ENCODE measurements at regions not wholly inside any gene's neighbourhood (a gene's known extent, or its start where the extent isn't known, plus 50 kb on each side); places are given as distances from the start of the nearest gene placed in this dataset.

DNA sequence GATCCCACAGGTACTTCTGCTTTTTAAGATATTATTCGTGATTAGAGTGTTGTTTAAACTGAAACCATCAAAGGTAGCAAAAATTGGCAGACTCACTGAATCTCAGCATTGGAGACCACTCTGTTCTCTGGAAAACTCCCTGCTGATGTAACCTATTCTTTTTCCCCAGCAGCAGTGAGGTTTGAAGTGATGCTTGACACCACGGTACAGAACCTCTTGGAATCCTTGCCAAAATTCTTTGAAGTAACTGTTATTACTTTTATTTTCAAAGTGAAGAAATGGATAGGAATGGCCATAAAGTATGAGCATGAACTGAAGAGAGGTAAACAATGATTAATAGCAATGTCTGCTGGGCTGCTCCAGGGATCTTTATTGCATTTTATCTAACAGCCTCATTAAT lies 66.4 kb upstream of the KL start:
- Mint-ChIP-seq H3K27ac (no peak overlapping the region), H3K27me3 (peaks cover 2% of the 10 kb centered on the region), H3K4me1 (no peaks in the 10 kb centered on the region), H3K9me3 (ENCODE audit: low read depth) (no peaks in the 10 kb centered on the region), H3K4me3 (no peak overlapping the region), H3K36me3 (ENCODE audit: low read depth) (no peaks in the 10 kb centered on the region)
- POLR2A ChIA-PET = no interaction called here
- DNase-seq (no peak), ATAC-seq (no peak)
- intact Hi-C loops (cut with DNase I, micrococcal nuclease) = no loop called here
- CTCF ChIA-PET = no interaction called here

DNA sequence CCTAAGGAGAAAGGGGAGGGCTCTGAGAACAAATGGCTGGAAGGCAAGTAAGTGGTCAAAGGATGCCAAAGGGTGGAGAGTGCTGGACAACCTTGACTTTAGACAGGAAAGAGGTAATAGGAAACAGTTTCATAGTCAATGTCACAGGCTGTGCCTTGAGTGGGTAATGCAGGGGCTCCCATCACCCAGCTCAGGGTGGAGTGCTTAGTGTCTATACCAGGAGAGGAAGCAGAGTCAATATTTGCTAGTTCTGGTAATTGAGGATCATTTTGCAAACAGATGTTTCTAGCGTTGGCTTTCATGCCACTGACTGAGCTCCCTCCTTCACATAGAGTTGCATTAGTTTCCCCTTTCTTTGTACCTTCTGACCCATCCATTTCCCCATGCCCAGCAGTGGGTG lies 64.6 kb upstream of the KL start:
- POLR2A ChIA-PET = no interaction called here
- H3K27ac Mint-ChIP-seq = no peak overlapping the region
- H3K4me3 Mint-ChIP-seq = no peak overlapping the region

DNA sequence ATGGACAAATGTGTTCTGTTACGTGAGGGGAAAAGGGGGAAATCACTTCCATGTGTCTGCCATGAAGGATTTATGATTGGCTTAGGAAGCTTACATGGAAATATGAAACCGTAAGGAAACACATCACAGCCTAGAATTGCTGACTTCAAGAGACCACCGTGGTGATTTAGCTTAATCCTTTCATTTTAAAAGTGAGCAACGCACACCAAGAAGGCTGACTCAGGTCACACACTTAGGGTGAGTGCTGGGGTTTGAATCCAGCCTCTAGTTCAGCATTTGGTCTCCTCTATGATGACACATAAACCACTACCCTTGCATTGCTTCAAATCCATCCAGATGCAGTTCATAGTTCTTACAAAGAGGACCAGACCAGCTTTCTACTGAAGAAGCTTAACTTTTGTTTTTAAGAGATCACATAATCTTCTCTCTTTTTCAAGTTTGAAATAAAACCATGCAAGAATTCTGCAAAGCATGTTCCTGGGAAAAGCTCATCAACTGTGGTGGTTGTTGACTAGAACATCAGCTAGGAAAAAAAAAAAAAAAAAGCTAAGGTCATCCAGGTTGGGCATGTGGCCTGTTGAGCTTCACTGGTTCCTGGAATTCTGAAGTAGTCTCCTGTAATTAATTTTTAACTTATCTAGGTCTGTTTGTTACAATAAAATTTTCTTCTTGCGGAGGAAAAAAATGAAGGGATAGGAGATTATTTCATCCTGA lies 60.2 kb upstream of the KL start:
- intact Hi-C loops (cut with DNase I, micrococcal nuclease) = no loop called here
- Mint-ChIP-seq H3K27ac (no peak overlapping the region), H3K4me3 (no peak overlapping the region), H3K4me1 (no peaks in the 10 kb centered on the region), H3K9me3 (ENCODE audit: low read depth) (no peaks in the 10 kb centered on the region), H3K27me3 (peaks cover 4% of the 10 kb centered on the region), H3K36me3 (ENCODE audit: low read depth) (no peaks in the 10 kb centered on the region)
- CTCF ChIA-PET = no interaction called here
- no peak for ATAC-seq
- POLR2A ChIA-PET = interaction anchor here (0.5 kb wide), 1 partner anchor 112 kb away, joined by 3 read pairs; no protein-coding TSS in a partner anchor
- no peak for DNase-seq

More for the DNA sequence above, 64.6 kb upstream of the KL start:
- Mint-ChIP-seq H3K4me1 (no peaks in the 10 kb centered on the region), H3K36me3 (ENCODE audit: low read depth) (no peaks in the 10 kb centered on the region), H3K9me3 (ENCODE audit: low read depth) (no peaks in the 10 kb centered on the region), H3K27me3 (peaks cover 2% of the 10 kb centered on the region)
- CTCF ChIA-PET = no interaction called here
- DNase-seq (no peak), ATAC-seq (no peak)
- intact Hi-C loops (cut with DNase I, micrococcal nuclease) = no loop called here

DNA sequence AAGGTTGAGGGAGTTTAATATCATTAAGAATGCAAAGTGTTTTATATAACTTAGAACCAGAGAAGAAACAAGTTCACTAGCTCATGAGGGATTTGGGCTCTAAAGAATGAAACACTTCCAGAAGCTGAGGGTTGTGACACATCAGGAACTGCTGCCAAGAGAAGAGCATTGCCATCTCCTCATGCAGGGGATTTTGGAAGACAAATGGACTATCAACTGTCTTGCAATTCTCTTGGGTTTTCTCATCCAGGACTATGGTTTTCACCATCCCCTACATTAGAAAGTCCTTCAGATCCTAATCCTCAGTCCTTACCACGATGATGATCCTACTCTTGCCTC lies 59.7 kb upstream of the KL start:
- Mint-ChIP-seq H3K27ac (no peak overlapping the region), H3K9me3 (ENCODE audit: low read depth) (no peaks in the 10 kb centered on the region), H3K27me3 (peaks cover 4% of the 10 kb centered on the region), H3K36me3 (ENCODE audit: low read depth) (no peaks in the 10 kb centered on the region), H3K4me3 (no peak overlapping the region), H3K4me1 (no peaks in the 10 kb centered on the region)
- DNase-seq = no peak
- intact Hi-C loops (cut with DNase I, micrococcal nuclease) = no loop called here
- ATAC-seq = no peak
- POLR2A ChIA-PET = no interaction called here
- CTCF ChIA-PET = no interaction called here

DNA sequence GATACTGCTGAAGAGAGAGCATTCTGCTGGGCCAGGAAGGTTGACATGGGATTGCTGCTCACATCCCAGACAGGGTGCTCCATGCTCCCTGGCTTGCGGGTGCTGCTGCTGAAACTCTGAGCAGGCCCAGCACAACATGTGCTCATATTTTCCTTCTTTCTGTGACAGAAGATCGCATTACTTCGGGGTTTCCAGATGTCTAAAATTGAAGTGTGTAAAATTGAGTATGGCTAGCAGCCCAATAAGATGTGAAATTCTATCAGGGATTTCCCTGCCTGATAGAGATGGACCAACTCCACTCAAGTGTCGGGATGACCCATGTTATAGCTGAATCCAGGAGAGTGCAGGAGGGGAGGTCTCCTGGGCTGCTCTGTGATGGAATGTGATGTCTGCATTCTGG lies 55.6 kb upstream of the KL start:
- Mint-ChIP-seq H3K9me3 (ENCODE audit: low read depth) (no peaks in the 10 kb centered on the region), H3K4me3 (no peak overlapping the region), H3K36me3 (ENCODE audit: low read depth) (no peaks in the 10 kb centered on the region), H3K4me1 (no peaks in the 10 kb centered on the region), H3K27me3 (peaks cover 6% of the 10 kb centered on the region), H3K27ac (no peak overlapping the region)
- CTCF ChIA-PET = no interaction called here
- POLR2A ChIA-PET = no interaction called here
- DNase-seq (no peak), ATAC-seq (no peak)
- intact Hi-C loops (cut with DNase I, micrococcal nuclease) = no loop called here

DNA sequence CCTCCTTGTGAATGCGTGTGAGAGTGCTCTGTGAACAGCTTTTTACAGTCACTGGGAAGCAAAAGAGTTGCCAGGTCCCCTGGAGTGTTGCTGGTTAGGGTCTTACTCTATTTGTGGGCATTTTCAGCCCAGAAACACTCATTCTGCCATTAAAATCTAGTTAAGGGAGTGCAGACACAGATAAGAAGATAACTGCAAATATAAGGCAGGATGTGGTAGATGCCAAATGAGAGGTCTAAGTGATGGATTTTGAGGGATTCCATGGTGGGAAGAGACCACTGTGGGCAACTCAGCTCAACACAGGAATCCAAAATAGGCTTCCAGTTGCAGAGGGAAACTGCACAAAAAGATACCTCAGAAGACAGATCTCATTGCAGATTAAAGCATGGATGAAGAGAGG lies 54.5 kb upstream of the KL start:
- peaks cover 6% of the 10 kb centered on the region for H3K27me3 Mint-ChIP-seq
- H3K9me3 Mint-ChIP-seq (ENCODE audit: low read depth) = no peaks in the 10 kb centered on the region
- ChIA-PET CTCF (no interaction called here), POLR2A (no interaction called here)
- H3K36me3 Mint-ChIP-seq (ENCODE audit: low read depth) = no peaks in the 10 kb centered on the region
- no peaks in the 10 kb centered on the region for H3K4me1 Mint-ChIP-seq
- ATAC-seq = no peak
- no peak overlapping the region for H3K27ac Mint-ChIP-seq
- intact Hi-C loops (cut with DNase I, micrococcal nuclease) = no loop called here
- no peak overlapping the region for H3K4me3 Mint-ChIP-seq
- no peak for DNase-seq

DNA sequence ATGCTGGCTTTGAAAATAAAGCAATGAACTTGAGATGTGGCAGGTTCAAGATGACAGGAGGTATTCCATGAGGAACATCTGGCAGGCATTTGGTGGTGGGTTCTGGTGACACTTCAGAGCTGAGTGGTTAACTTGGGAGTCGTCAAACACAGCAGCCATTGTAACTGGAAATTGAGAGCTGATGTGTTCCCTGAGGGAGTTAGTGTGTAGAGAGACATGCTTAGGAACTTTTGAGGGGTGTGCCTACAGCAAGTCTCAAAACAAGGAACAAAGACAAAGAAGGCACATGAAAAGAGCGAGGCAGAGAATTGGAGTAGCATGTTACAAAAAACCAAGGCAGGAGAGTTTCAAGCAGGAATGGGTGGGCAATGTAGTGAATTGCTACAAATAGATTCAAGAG lies 53.9 kb upstream of the KL start:
- intact Hi-C loops (cut with DNase I, micrococcal nuclease) = no loop called here
- CTCF ChIA-PET = no interaction called here
- Mint-ChIP-seq H3K27me3 (peaks cover 5% of the 10 kb centered on the region), H3K4me1 (no peaks in the 10 kb centered on the region), H3K27ac (no peak overlapping the region), H3K36me3 (ENCODE audit: low read depth) (no peaks in the 10 kb centered on the region), H3K4me3 (no peak overlapping the region), H3K9me3 (ENCODE audit: low read depth) (no peaks in the 10 kb centered on the region)
- DNase-seq = no peak
- ATAC-seq = no peak
- POLR2A ChIA-PET = no interaction called here

DNA sequence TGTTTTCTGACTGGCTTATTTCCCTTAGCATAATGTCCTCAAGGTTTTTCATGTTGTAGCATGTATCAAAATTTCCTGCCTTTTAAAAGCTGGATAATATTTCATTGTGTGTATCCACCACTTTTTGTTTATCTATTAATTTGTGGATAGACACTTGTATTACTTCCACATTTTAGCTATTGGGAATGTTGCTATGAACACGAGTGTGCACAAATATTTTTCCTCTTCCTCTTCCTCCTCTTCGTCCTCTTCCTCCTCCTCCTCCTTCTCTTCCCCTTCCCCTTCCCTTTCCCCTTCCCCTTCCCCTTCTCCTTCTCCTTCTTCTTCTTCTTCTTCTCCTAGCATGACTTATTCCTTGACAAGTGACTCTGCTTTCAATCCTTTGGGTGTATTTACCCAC lies 51.2 kb upstream of the KL start:
- H3K27me3 Mint-ChIP-seq = peaks cover 4% of the 10 kb centered on the region
- peaks cover 3% of the 10 kb centered on the region for H3K4me1 Mint-ChIP-seq
- no peak for ATAC-seq
- no peak overlapping the region for H3K4me3 Mint-ChIP-seq
- DNase-seq = no peak
- ChIA-PET POLR2A (no interaction called here), CTCF (no interaction called here)
- no peaks in the 10 kb centered on the region for H3K36me3 Mint-ChIP-seq (ENCODE audit: low read depth)
- H3K27ac Mint-ChIP-seq = no peak overlapping the region
- H3K9me3 Mint-ChIP-seq (ENCODE audit: low read depth) = no peaks in the 10 kb centered on the region
- intact Hi-C loops (cut with DNase I, micrococcal nuclease) = no loop called here
